DND-41 (cell line): ENCODE measurements at regions not wholly inside any gene's neighbourhood (a gene's known extent, or its start where the extent isn't known, plus 50 kb on each side); places are given as distances from the start of the nearest gene placed in this dataset.

Source experiments
- ATAC-seq: fragments of 200-7000 bp; cut with Tn5 transposase; 3 replicates; pipeline ENCODE4 v1.9.1; 2021; ENCODE audit warnings: low read depth; ENCODE audit not compliant: insufficient read depth
- DNase-seq: peaks from one replicate; pipeline ENCODE4 v3.0.0-alpha.2; 2020
- H2AFZ ChIP-seq: 2 replicates; pipeline ENCODE4 v1.6.0; 2012; ENCODE audit warnings: low read depth, low read length
- H3K27ac ChIP-seq: 2 replicates; pipeline ENCODE4 v1.5.1; 2012; ENCODE audit warnings: low read length, inconsistent platforms
- H3K27me3 ChIP-seq: fragments of 200-600 bp; sonication (generic); 2 replicates; pipeline ENCODE4 v1.6.0; 2012; ENCODE audit warnings: low read length, mild to moderate bottlenecking, inconsistent platforms; ENCODE audit not compliant: insufficient read depth, poor library complexity
- H3K36me3 ChIP-seq: 2 replicates; pipeline ENCODE4 v1.5.1; 2012; ENCODE audit warnings: low read length, inconsistent platforms; ENCODE audit not compliant: insufficient read depth
- H3K4me1 ChIP-seq: 2 replicates; pipeline ENCODE4 v1.5.1; 2012; ENCODE audit warnings: mild to moderate bottlenecking, low read length; ENCODE audit not compliant: insufficient read depth
- H3K4me2 ChIP-seq: 2 replicates; pipeline ENCODE4 v1.6.0; 2012; ENCODE audit warnings: mild to moderate bottlenecking, moderate library complexity, low read length, inconsistent platforms; ENCODE audit not compliant: insufficient read depth
- H3K4me3 ChIP-seq, 2 experiments: fragments of 200-600 bp in 1 of 2; shearing (Covaris generic) in 1 of 2; 2 replicates each; pipeline ENCODE4 v1.5.1; 2012 to 2016; ENCODE audit warnings: inconsistent platforms in 2 of 2, low read length in 2 of 2, mild to moderate bottlenecking in 2 of 2, low read depth in 1 of 2, moderate library complexity in 1 of 2
- H3K79me2 ChIP-seq: 2 replicates; pipeline ENCODE4 v1.6.0; 2012; ENCODE audit warnings: low read length, inconsistent platforms; ENCODE audit not compliant: insufficient read depth
- H3K9ac ChIP-seq: 2 replicates; pipeline ENCODE4 v1.6.0; 2012; ENCODE audit warnings: low read depth, mild to moderate bottlenecking, inconsistent platforms, low read length, moderate library complexity
- H3K9me3 ChIP-seq: 2 replicates; pipeline ENCODE4 v1.5.1; 2012; ENCODE audit warnings: low read length, moderate library complexity, mild to moderate bottlenecking, inconsistent platforms; ENCODE audit not compliant: insufficient read depth, severe bottlenecking
- H4K20me1 ChIP-seq: 2 replicates; pipeline ENCODE4 v1.6.0; 2012; ENCODE audit warnings: low read length; ENCODE audit not compliant: insufficient read depth
- CTCF ChIP-seq: IDR thresholded peaks from 2 replicates; pipeline ENCODE4 v1.5.1; 2012; ENCODE audit warnings: borderline replicate concordance, low read length, moderate library complexity, mild to moderate bottlenecking; ENCODE audit not compliant: poor library complexity, severe bottlenecking; ENCODE audit errors: extremely low read depth
- EZH2 ChIP-seq: IDR thresholded peaks from 3 replicates; pipeline ENCODE4 v1.6.1; 2012; ENCODE audit warnings: borderline replicate concordance, low read depth, mild to moderate bottlenecking, moderate library complexity, low read length, inconsistent platforms; ENCODE audit not compliant: severe bottlenecking

- H3K4me2 ChIP-seq, result no peak overlapping the region
- DNase-seq, result no peak
- no peaks in the 10 kb centered on the region for H3K4me1 ChIP-seq
- no peaks in the 10 kb centered on the region for H3K79me2 ChIP-seq
- H3K27ac ChIP-seq, result no peak overlapping the region
- no peak overlapping the region for H3K9ac ChIP-seq
- no peak overlapping the region for H2AFZ ChIP-seq
- H3K4me3 ChIP-seq, result no peak overlapping the region
- no peaks in the 10 kb centered on the region for H3K36me3 ChIP-seq
- no peak for ATAC-seq
- H3K9me3 ChIP-seq, result no peaks in the 10 kb centered on the region
- no peak for TF ChIP-seq EZH2
- H4K20me1 ChIP-seq, result no peaks in the 10 kb centered on the region
- H3K27me3 ChIP-seq, result peaks cover 2% of the 10 kb centered on the region
Measured at GRCh38 chr22:48864748-48865147, 962.9 kb downstream of the BRD1 start.

GRCh38 chr22:48863965-48864528 lies 963.6 kb downstream of the BRD1 start:
- Histone ChIP-seq H3K27me3 (peaks cover 2% of the 10 kb centered on the region), H3K4me3 (no peak overlapping the region), H2AFZ (no peak overlapping the region), H3K9ac (no peak overlapping the region), H3K79me2 (no peaks in the 10 kb centered on the region), H3K4me1 (no peaks in the 10 kb centered on the region), H3K4me2 (no peak overlapping the region), H3K27ac (no peak overlapping the region), H3K9me3 (no peaks in the 10 kb centered on the region), H4K20me1 (no peaks in the 10 kb centered on the region), H3K36me3 (no peaks in the 10 kb centered on the region)
- DNase-seq (no peak), ATAC-seq (no peak)
- TF ChIP-seq CTCF (no peak), EZH2 (no peak)

- Histone ChIP-seq H4K20me1 (no peaks in the 10 kb centered on the region), H3K36me3 (no peaks in the 10 kb centered on the region), H3K27ac (no peak overlapping the region), H3K9ac (no peak overlapping the region), H2AFZ (no peak overlapping the region), H3K4me1 (no peaks in the 10 kb centered on the region), H3K79me2 (no peaks in the 10 kb centered on the region), H3K4me3 (no peak overlapping the region), H3K9me3 (no peaks in the 10 kb centered on the region), H3K27me3 (peaks cover under 1% of the 10 kb centered on the region), H3K4me2 (no peak overlapping the region)
- no peak for TF ChIP-seq CTCF
- DNase-seq, result no peak
- no peak for ATAC-seq
Measured at GRCh38 chr22:48860557-48860956, 967.1 kb downstream of the BRD1 start.

- H3K4me3 ChIP-seq, result no peak overlapping the region
- H3K27me3 ChIP-seq, result no peaks in the 10 kb centered on the region
- no peak overlapping the region for H3K9ac ChIP-seq
- H3K79me2 ChIP-seq, result no peaks in the 10 kb centered on the region
- H3K4me1 ChIP-seq, result no peaks in the 10 kb centered on the region
- H3K36me3 ChIP-seq, result no peaks in the 10 kb centered on the region
- no peak for DNase-seq
- no peaks in the 10 kb centered on the region for H3K9me3 ChIP-seq
- no peak overlapping the region for H2AFZ ChIP-seq
- H3K4me2 ChIP-seq, result no peak overlapping the region
- ATAC-seq, result no peak
- no peaks in the 10 kb centered on the region for H4K20me1 ChIP-seq
- TF ChIP-seq CTCF (no peak), EZH2 (no peak)
- H3K27ac ChIP-seq, result no peak overlapping the region
Measured at GRCh38 chr22:48858856-48859255, 968.8 kb downstream of the BRD1 start.
